MCF 10A (cell line): ENCODE measurements at regions not wholly inside any gene's neighbourhood (a gene's known extent, or its start where the extent isn't known, plus 50 kb on each side); places are given as distances from the start of the nearest gene placed in this dataset.

ENCODE experiments used
- BruUV-seq: library from RNA; stranded (reverse); fragments of 400-500 nt; replicated peaks from 2 replicates; lab custom pipeline; 2021; lab: Mats Ljungman, UMichigan
- CTCF ChIA-PET: fragments of 300-600 bp; sonication (Branson Sonifier 250); formaldehyde crosslinking; extraction: SDS; loops from one replicate; lab custom pipeline; 2021; ENCODE audit warnings: antibody characterized with exemption, inconsistent platforms; lab: Yijun Ruan, JAX
- POLR2A ChIA-PET: fragments of 300-600, 350-650 bp; sonication (Branson Sonifier 250); formaldehyde crosslinking; extraction: SDS; loops from one replicate; lab custom pipeline; 2020; ENCODE audit warnings: antibody characterized with exemption, inconsistent platforms; lab: Yijun Ruan, JAX
- DNase-seq: peaks from one replicate; pipeline ENCODE4 v3.0.0-alpha.2; 2018; ENCODE audit not compliant: unreplicated experiment
- H3K27ac Mint-ChIP-seq: one replicate; pipeline ENCODE4 v1.8.0; 2022; ENCODE audit warnings: mild to moderate bottlenecking, low read depth, mixed read lengths; ENCODE audit not compliant: unreplicated experiment
- H3K27me3 Mint-ChIP-seq: one replicate; pipeline ENCODE4 v1.8.0; 2022; ENCODE audit warnings: mixed read lengths; ENCODE audit not compliant: insufficient read depth, unreplicated experiment
- H3K36me3 Mint-ChIP-seq: one replicate; pipeline ENCODE4 v1.8.0; 2022; ENCODE audit warnings: mild to moderate bottlenecking, moderate library complexity, mixed read lengths; ENCODE audit not compliant: insufficient read depth, unreplicated experiment
- H3K4me1 Mint-ChIP-seq: one replicate; pipeline ENCODE4 v1.8.0; 2022; ENCODE audit warnings: mixed read lengths; ENCODE audit not compliant: insufficient read depth, unreplicated experiment
- H3K4me3 Mint-ChIP-seq: one replicate; pipeline ENCODE4 v1.8.0; 2022; ENCODE audit warnings: mild to moderate bottlenecking, moderate library complexity, mixed read lengths; ENCODE audit not compliant: unreplicated experiment
- H3K9me3 Mint-ChIP-seq: one replicate; pipeline ENCODE4 v1.8.0; 2022; ENCODE audit warnings: mixed read lengths; ENCODE audit not compliant: unreplicated experiment
- CTCF ChIP-seq: fragments of 200-600 bp; IDR thresholded peaks from one replicate; pipeline ENCODE4 v1.8.0; 2022; ENCODE audit warnings: antibody characterized with exemption, mild to moderate bottlenecking; ENCODE audit not compliant: unreplicated experiment
- intact Hi-C: fragments of 100-400 bp; cut with micrococcal nuclease; formaldehyde crosslinking; loops from 2 replicates; pipeline ENCODE4 v1.14.1; 2022

- DNase-seq = no peak
- no peaks in the 10 kb centered on the region for H3K4me1 Mint-ChIP-seq
- BruUV-seq = no TSS peak
- no peaks in the 10 kb centered on the region for H3K27me3 Mint-ChIP-seq
- no peak overlapping the region for H3K27ac Mint-ChIP-seq
- H3K36me3 Mint-ChIP-seq = no peaks in the 10 kb centered on the region
- ChIA-PET POLR2A (interaction anchor here (0.5 kb wide), 1 partner anchor 1197 kb away, joined by 5 read pairs; no protein-coding TSS in a partner anchor), CTCF (no interaction called here)
- TF ChIP-seq CTCF = no peak
- H3K9me3 Mint-ChIP-seq = peaks cover 17% of the 10 kb centered on the region
- intact Hi-C loops = no loop called here
- no peak overlapping the region for H3K4me3 Mint-ChIP-seq
Measured at GRCh38 chr6:4568138-4568537, 208.1 kb upstream of the CDYL start.

- no peak overlapping the region for H3K4me3 Mint-ChIP-seq
- H3K27me3 Mint-ChIP-seq = no peaks in the 10 kb centered on the region
- no peaks in the 10 kb centered on the region for H3K36me3 Mint-ChIP-seq
- DNase-seq = no peak
- BruUV-seq = no TSS peak
- CTCF ChIA-PET = no interaction called here
- intact Hi-C loops = no loop called here
- POLR2A ChIA-PET = no interaction called here
- no peak overlapping the region for H3K27ac Mint-ChIP-seq
- no peak for TF ChIP-seq CTCF
- H3K9me3 Mint-ChIP-seq = peaks cover 17% of the 10 kb centered on the region
- H3K4me1 Mint-ChIP-seq = no peaks in the 10 kb centered on the region
Measured at GRCh38 chr6:4567141-4567540, 209.1 kb upstream of the CDYL start.

GRCh38 chr6:4565301-4566250 is 210.6 kb upstream of the CDYL start:
- no peaks in the 10 kb centered on the region for H3K4me1 Mint-ChIP-seq
- no peak overlapping the region for H3K4me3 Mint-ChIP-seq
- no peak for DNase-seq
- BruUV-seq = no TSS peak
- H3K9me3 Mint-ChIP-seq = peaks cover 2% of the 10 kb centered on the region
- TF ChIP-seq CTCF = no peak
- H3K36me3 Mint-ChIP-seq = no peaks in the 10 kb centered on the region
- intact Hi-C loops = no loop called here
- CTCF ChIA-PET = no interaction called here
- POLR2A ChIA-PET = interaction anchor here (0.8 to 0.9 kb wide), 2 partner anchors 11 to 22 kb away, joined by 3 read pairs; no protein-coding TSS in a partner anchor
- no peak overlapping the region for H3K27ac Mint-ChIP-seq
- H3K27me3 Mint-ChIP-seq = no peaks in the 10 kb centered on the region

GRCh38 chr6:4564801-4565271 is 211.4 kb upstream of the CDYL start:
- no peaks in the 10 kb centered on the region for H3K27me3 Mint-ChIP-seq
- CTCF ChIA-PET = no interaction called here

More at GRCh38 chr6:4564801-4565271, 211.4 kb upstream of the CDYL start:
- intact Hi-C loops = no loop called here
- no peak overlapping the region for H3K27ac Mint-ChIP-seq
- POLR2A ChIA-PET = no interaction called here
- H3K9me3 Mint-ChIP-seq = no peaks in the 10 kb centered on the region
- H3K4me3 Mint-ChIP-seq = no peak overlapping the region
- BruUV-seq = no TSS peak
- no peaks in the 10 kb centered on the region for H3K36me3 Mint-ChIP-seq
- no peaks in the 10 kb centered on the region for H3K4me1 Mint-ChIP-seq
- DNase-seq = no peak
- TF ChIP-seq CTCF = no peak
